Thymus (tissue), 11 donors: ENCODE measurements at regions not wholly inside any gene's neighbourhood (a gene's known extent, or its start where the extent isn't known, plus 50 kb on each side); places are given as distances from the start of the nearest gene placed in this dataset.
A peak's percentile ranks its signal among the peaks of the same experiment; 100 is the strongest.
"Not testable (repeated sequence)": the region's sequence is repeated elsewhere in the genome, so short reads cannot be mapped to it uniquely, and the experiment has no call there.

Experiments
- DNase-seq, 9 donors: peaks; one replicate each; pipeline ENCODE4 v3.0.0-alpha.2; 2013; ENCODE audit warnings: low spot score in 9 of 9, low read depth in 6 of 9, missing footprints in 1 of 9
- H3K27ac ChIP-seq, 2 donors: one replicate each; pipeline ENCODE4 v1.5.1; 2013; ENCODE audit warnings: control low read depth in 1 of 2, low read depth in 1 of 2, low read length in 1 of 2, mild to moderate bottlenecking in 1 of 2, moderate library complexity in 1 of 2
- H3K27me3 ChIP-seq, 2 donors: one replicate each; pipeline ENCODE4 v1.5.1; 2013; ENCODE audit warnings: low read length in 1 of 2; ENCODE audit not compliant: control insufficient read depth in 2 of 2, insufficient read depth in 1 of 2
- H3K36me3 ChIP-seq, 2 donors: one replicate each; pipeline ENCODE4 v1.5.1; 2013; ENCODE audit warnings: low read length in 1 of 2, mild to moderate bottlenecking in 1 of 2, moderate library complexity in 1 of 2; ENCODE audit not compliant: control insufficient read depth in 2 of 2, insufficient read depth in 2 of 2
- H3K4me1 ChIP-seq, 2 donors: one replicate each; pipeline ENCODE4 v1.5.1; 2013; ENCODE audit warnings: low read length in 2 of 2; ENCODE audit not compliant: control insufficient read depth in 2 of 2, insufficient read depth in 2 of 2
- H3K4me3 ChIP-seq, 2 donors: one replicate each; pipeline ENCODE4 v1.5.1; 2013; ENCODE audit warnings: low read length in 2 of 2, control low read depth in 1 of 2, mild to moderate bottlenecking in 1 of 2
- H3K9me3 ChIP-seq, 2 donors: one replicate each; pipeline ENCODE4 v1.5.1; 2013; ENCODE audit warnings: low read length in 1 of 2, mild to moderate bottlenecking in 1 of 2; ENCODE audit not compliant: control insufficient read depth in 2 of 2, insufficient read depth in 1 of 2
- WGBS: extraction: QIAGEN DNeasy Blood & Tissue Kit; methylation state at CpG from one replicate; pipeline ENCODE4 v1.1.7; 2013; 5-methylcytosine and 5-hydroxymethylcytosine counted together
- donor health status: healthy.

DNA sequence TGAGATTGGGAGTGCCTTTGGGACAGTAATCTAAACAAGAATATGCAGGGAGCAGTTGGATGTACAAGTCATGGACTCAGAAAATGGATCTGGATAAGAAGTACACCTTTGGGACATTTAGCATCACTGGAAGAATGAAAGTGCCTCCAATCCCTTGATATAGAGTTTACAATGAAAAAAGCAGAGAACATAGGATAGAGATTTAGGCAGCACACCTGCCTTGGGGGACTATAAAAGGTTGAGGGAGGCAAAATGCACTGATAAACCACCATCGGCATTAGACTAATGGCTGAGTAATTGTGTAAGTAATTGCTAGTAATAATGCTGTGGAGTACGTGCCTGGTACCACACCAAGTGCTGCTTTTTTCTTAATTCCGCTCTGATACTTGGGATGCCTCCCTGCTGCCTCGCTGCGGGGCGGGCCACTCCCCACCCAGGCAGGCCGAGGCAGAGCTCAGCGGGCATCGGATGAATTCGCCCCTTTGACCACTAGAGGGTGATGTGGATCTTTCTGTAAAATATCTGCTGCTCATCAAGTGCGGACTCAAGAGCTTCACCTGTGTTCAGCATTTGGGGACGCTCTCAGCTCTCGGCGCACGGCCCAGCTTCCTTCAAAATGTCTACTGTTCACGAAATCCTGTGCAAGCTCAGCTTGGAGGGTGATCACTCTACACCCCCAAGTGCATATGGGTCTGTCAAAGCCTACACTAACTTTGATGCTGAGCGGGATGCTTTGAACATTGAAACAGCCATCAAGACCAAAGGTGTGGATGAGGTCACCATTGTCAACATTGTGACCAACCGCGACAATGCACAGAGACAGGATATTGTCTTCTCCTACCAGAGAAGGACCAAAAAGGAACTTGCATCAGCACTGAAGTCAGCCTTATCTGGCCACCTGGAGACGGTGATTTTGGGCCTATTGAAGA, 99.9 kb downstream of the ANKRD18B start:
- H3K9me3 ChIP-seq = no peaks in the 10 kb centered on the region
- WGBS = 27% methylated on average over 20 of the region's 20 CpGs
- H3K27ac ChIP-seq = no peak overlapping the region
- H3K36me3 ChIP-seq = no peaks in the 10 kb centered on the region
- H3K27me3 ChIP-seq = peaks cover 0 to 2% of the 10 kb centered on the region in 2 donors
- peaks cover 0 to 4% of the 10 kb centered on the region in 2 donors for H3K4me1 ChIP-seq
- H3K4me3 ChIP-seq = no peak overlapping the region
- peak; percentile 38 to 86 (median 69) for DNase-seq

DNA sequence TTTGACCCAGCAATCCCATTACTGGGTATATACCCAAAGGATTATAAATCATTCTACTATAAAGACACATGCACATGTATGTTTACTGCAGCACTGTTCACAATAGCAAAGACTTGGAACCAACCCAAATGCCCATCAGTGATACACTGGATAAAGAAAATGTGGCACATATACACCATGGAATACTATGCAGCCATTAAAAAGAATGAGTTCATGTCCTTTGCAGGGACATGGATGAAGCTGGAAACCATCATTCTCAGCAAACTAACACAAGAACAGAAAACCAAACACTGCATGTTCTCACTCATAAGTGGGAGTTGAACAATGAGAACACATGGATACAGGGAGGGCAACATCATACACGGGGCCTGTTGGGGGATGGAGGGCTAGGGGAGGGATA, 104.3 kb downstream of the ANKRD18B start:
- H3K27me3 ChIP-seq, H3K36me3 ChIP-seq, H3K27ac ChIP-seq, H3K9me3 ChIP-seq, H3K4me1 ChIP-seq, H3K4me3 ChIP-seq, DNase-seq: not testable (repeated sequence)
- WGBS = 98% methylated on average over 1 of the region's 1 CpG

GRCh38 chr9:33628865-33629410, 104.9 kb downstream of the ANKRD18B start:
- Histone ChIP-seq H3K27ac (no peak overlapping the region), H3K9me3 (no peaks in the 10 kb centered on the region), H3K4me3 (no peak overlapping the region), H3K27me3 (no peaks in the 10 kb centered on the region), H3K36me3 (no peaks in the 10 kb centered on the region), H3K4me1 (peaks cover 0 to 2% of the 10 kb centered on the region in 2 donors)
- no peak for DNase-seq
- 75% methylated on average over 6 of the region's 6 CpGs for WGBS

DNA sequence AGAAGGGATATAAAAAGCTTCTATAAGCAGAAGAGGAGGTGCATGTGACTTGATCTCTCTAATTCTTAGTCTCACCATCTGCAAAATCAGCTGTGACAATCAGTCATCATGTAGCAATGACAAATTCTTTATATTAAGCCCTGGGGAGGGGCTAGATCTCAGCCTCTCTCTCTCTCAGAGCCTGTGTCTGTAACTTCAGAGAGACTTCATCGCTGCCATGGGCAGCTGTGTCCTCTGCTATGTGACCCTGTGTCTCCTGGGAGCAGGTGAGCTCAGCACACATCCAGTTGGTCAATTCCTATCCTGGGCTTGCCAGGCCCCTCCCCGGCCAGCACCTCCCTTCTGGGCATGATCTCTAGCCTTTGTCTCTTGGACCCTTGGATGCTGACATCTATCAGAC, 109.6 kb downstream of the ANKRD18B start:
- Histone ChIP-seq H3K9me3 (no peaks in the 10 kb centered on the region), H3K4me1 (no peaks in the 10 kb centered on the region), H3K27ac (no peak overlapping the region), H3K4me3 (no peak overlapping the region), H3K36me3 (no peaks in the 10 kb centered on the region), H3K27me3 (peaks cover 0 to 9% of the 10 kb centered on the region in 2 donors)
- 98% methylated on average over 2 of the region's 2 CpGs for WGBS
- DNase-seq = no peak

DNA sequence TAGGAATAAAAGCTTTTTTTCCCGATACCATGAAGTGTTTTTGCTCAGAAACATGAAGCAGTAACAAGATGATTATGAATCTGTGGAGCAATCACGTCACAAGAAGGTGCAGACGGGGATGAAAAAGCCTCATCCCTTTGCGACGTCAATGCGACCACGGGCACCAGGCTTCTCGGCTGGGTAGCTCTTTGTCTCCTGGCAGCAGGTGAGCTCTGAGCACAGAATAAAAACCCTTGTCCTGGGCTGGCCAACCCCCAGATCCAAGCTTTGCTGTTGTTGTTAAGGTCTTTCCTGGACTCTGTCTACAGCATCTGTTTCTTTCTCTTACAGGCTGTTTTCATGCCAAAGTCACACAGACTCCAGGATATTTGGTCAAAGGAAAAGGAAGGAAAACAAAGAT, 113.8 kb downstream of the ANKRD18B start:
- WGBS = 33% methylated on average over 8 of the region's 8 CpGs
- no peaks in the 10 kb centered on the region for H3K4me1 ChIP-seq
- no peak overlapping the region for H3K4me3 ChIP-seq
- no peaks in the 10 kb centered on the region for H3K36me3 ChIP-seq
- no peak overlapping the region for H3K27ac ChIP-seq
- peaks cover 0 to 9% of the 10 kb centered on the region in 2 donors for H3K27me3 ChIP-seq
- DNase-seq = no peak
- H3K9me3 ChIP-seq = no peaks in the 10 kb centered on the region

GRCh38 chr9:33638391-33638915, 114.4 kb downstream of the ANKRD18B start:
- Histone ChIP-seq H3K36me3 (no peaks in the 10 kb centered on the region), H3K4me3 (no peak overlapping the region), H3K4me1 (no peaks in the 10 kb centered on the region), H3K9me3 (no peaks in the 10 kb centered on the region), H3K27me3 (peaks cover 0 to 9% of the 10 kb centered on the region in 2 donors), H3K27ac (no peak overlapping the region)
- 7% methylated on average over 6 of the region's 6 CpGs for WGBS
- DNase-seq = no peak

DNA sequence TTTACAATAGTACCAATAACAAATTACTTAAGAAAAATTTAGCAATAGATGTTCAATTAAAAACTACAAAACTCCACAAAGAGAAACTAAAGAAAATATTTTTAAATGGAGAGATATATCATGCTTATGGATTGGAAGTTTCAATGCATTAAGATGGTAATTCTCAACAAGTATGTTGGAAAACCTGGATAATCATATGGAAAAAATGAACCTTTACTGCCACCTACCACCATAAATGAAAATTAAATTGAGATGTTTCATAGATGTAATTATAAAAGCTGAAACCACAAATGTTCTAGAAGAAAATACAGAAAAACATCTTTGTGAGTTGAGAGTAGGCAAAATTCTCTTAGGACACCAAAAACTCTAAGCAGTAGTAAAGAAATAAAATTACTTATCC, 121.7 kb downstream of the ANKRD18B start:
- H3K27ac ChIP-seq = no peak overlapping the region
- DNase-seq = no peak

DNA sequence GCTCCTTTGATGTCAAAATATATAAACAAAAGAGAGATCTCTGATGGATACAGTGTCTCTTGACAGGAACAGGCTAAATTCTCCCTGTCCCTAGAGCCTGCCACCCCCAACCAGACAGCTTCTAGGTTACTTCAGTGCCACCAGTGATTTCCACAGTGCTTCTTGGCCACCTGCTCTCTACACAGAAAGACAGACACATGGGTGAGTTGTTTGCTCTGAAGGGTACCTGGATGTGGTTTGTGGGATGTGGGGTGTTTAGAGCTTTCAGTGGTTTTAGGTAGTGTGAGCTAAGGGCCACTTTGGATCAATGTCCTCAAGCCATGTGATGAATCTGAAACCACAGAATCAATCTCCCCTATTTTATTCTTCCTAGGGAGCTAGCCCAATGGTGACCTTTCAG, 125.4 kb downstream of the ANKRD18B start:
- no peaks in the 10 kb centered on the region for H3K9me3 ChIP-seq
- peak in 1 of 9 donors; percentile 25 for DNase-seq
- H3K4me1 ChIP-seq = peaks cover 0 to 5% of the 10 kb centered on the region in 2 donors
- H3K27me3 ChIP-seq = peaks cover 0 to 2% of the 10 kb centered on the region in 2 donors
- H3K27ac ChIP-seq = no peak overlapping the region
- H3K4me3 ChIP-seq = no peak overlapping the region
- H3K36me3 ChIP-seq = no peaks in the 10 kb centered on the region

More for the DNA sequence above, 121.7 kb downstream of the ANKRD18B start:
- no peaks in the 10 kb centered on the region for H3K9me3 ChIP-seq
- H3K4me1 ChIP-seq = peaks cover 0 to 5% of the 10 kb centered on the region in 2 donors
- H3K36me3 ChIP-seq = no peaks in the 10 kb centered on the region
- no peak overlapping the region for H3K4me3 ChIP-seq
- no peaks in the 10 kb centered on the region for H3K27me3 ChIP-seq

GRCh38 chr9:33651125-33651524, 127.1 kb downstream of the ANKRD18B start:
- Histone ChIP-seq H3K4me3 (no peak overlapping the region), H3K36me3 (no peaks in the 10 kb centered on the region), H3K27me3 (peaks cover 0 to 2% of the 10 kb centered on the region in 2 donors), H3K27ac (no peak overlapping the region), H3K9me3 (no peaks in the 10 kb centered on the region), H3K4me1 (peaks cover 0 to 5% of the 10 kb centered on the region in 2 donors)
- DNase-seq = no peak
- WGBS = 92% methylated on average over 3 of the region's 3 CpGs
